ENCODE measurements at regions not wholly inside any gene's neighbourhood (a gene's known extent, or its start where the extent isn't known, plus 50 kb on each side); places are given as distances from the start of the nearest gene placed in this dataset.
A peak's percentile ranks its signal among the peaks of the same experiment; 100 is the strongest.
"Not testable (repeated sequence)": the region's sequence is repeated elsewhere in the genome, so short reads cannot be mapped to it uniquely, and the experiment has no call there.

GRCh38 chr6:91243436-91243835 lies 656.6 kb upstream of the MAP3K7 start:
- no peak for DNase-seq
- ATAC-seq: no peak
- intact Hi-C loops (cut with DNase I, micrococcal nuclease): no loop called here

- ATAC-seq (peak; percentile 54), DNase-seq (no peak)
- intact Hi-C loops (cut with DNase I, micrococcal nuclease): no loop called here
Measured at GRCh38 chr6:91242614-91242949, 655.7 kb upstream of the MAP3K7 start.

- ATAC-seq (peak; percentile 93), DNase-seq (no peak)
- intact Hi-C loops (cut with DNase I, micrococcal nuclease): no loop called here
Measured at GRCh38 chr6:91241946-91242613, 655.2 kb upstream of the MAP3K7 start.

- intact Hi-C loops (cut with DNase I, micrococcal nuclease): no loop called here
- DNase-seq (no peak), ATAC-seq (peak; percentile 78)
Measured at GRCh38 chr6:91240878-91241603, 654.2 kb upstream of the MAP3K7 start.

- intact Hi-C loops (cut with DNase I, micrococcal nuclease): no loop called here
- DNase-seq: no peak
- no peak for ATAC-seq
Measured at GRCh38 chr6:91221072-91221720, 634.3 kb upstream of the MAP3K7 start.

- DNase-seq (peak in 1 of 2 donors; percentile 5), ATAC-seq (peak; percentile 60)
- intact Hi-C loops (cut with DNase I, micrococcal nuclease): no loop called here
Measured at GRCh38 chr6:91213229-91213901, 626.5 kb upstream of the MAP3K7 start.

GRCh38 chr6:91198588-91199255 lies 611.9 kb upstream of the MAP3K7 start:
- intact Hi-C loops (cut with DNase I, micrococcal nuclease): no loop called here
- DNase-seq (no peak), ATAC-seq (no peak)

GRCh38 chr6:91196729-91197128 lies 609.9 kb upstream of the MAP3K7 start:
- ATAC-seq (no peak), DNase-seq (no peak)
- intact Hi-C loops (cut with DNase I, micrococcal nuclease): no loop called here

GRCh38 chr6:91193446-91193845 lies 606.6 kb upstream of the MAP3K7 start:
- ATAC-seq: no peak
- intact Hi-C loops (cut with DNase I, micrococcal nuclease): no loop called here

GRCh38 chr6:91190041-91190440 lies 603.2 kb upstream of the MAP3K7 start:
- DNase-seq; intact Hi-C loops (cut with DNase I, micrococcal nuclease); ATAC-seq: not testable (repeated sequence)

More at GRCh38 chr6:91193446-91193845, 606.6 kb upstream of the MAP3K7 start:
- DNase-seq: no peak

- ATAC-seq: no peak
- no peak for DNase-seq
- intact Hi-C loops (cut with DNase I, micrococcal nuclease): no loop called here
Measured at GRCh38 chr6:91185072-91185471, 598.2 kb upstream of the MAP3K7 start.

- intact Hi-C loops (cut with DNase I, micrococcal nuclease): no loop called here
- no peak for DNase-seq
- ATAC-seq: no peak
Measured at GRCh38 chr6:91181416-91181815, 594.5 kb upstream of the MAP3K7 start.

GRCh38 chr6:91173651-91174050 lies 586.8 kb upstream of the MAP3K7 start:
- intact Hi-C loops (cut with DNase I, micrococcal nuclease): no loop called here
- no peak for DNase-seq
- no peak for ATAC-seq

- no peak for ATAC-seq
- no peak for DNase-seq
- intact Hi-C loops (cut with DNase I, micrococcal nuclease): no loop called here
Measured at GRCh38 chr6:91173186-91173585, 586.3 kb upstream of the MAP3K7 start.

GRCh38 chr6:91171754-91172462 lies 585.0 kb upstream of the MAP3K7 start:
- intact Hi-C loops (cut with DNase I, micrococcal nuclease): no loop called here
- ATAC-seq (no peak), DNase-seq (no peak)

- intact Hi-C loops (cut with DNase I, micrococcal nuclease): no loop called here
- ATAC-seq (no peak), DNase-seq (no peak)
Measured at GRCh38 chr6:91167846-91168245, 581.0 kb upstream of the MAP3K7 start.

- ATAC-seq (no peak), DNase-seq (no peak)
- intact Hi-C loops (cut with DNase I, micrococcal nuclease): no loop called here
Measured at GRCh38 chr6:91166271-91167046, 579.6 kb upstream of the MAP3K7 start.

- ATAC-seq (no peak), DNase-seq (no peak)
- intact Hi-C loops (cut with DNase I, micrococcal nuclease): no loop called here
Measured at GRCh38 chr6:91164105-91164504, 577.2 kb upstream of the MAP3K7 start.
